HG02870 (cell line): ENCODE measurements at regions not wholly inside any gene's neighbourhood (a gene's known extent, or its start where the extent isn't known, plus 50 kb on each side); places are given as distances from the start of the nearest gene placed in this dataset.
"Not testable (repeated sequence)": the region's sequence is repeated elsewhere in the genome, so short reads cannot be mapped to it uniquely, and the experiment has no call there.

Source experiments
- ATAC-seq: cut with Tn5 transposase; IDR thresholded peaks from one replicate; pipeline ENCODE4 v1.9.1; 2021; ENCODE audit warnings: mild to moderate bottlenecking, moderate library complexity; ENCODE audit not compliant: unreplicated experiment

DNA sequence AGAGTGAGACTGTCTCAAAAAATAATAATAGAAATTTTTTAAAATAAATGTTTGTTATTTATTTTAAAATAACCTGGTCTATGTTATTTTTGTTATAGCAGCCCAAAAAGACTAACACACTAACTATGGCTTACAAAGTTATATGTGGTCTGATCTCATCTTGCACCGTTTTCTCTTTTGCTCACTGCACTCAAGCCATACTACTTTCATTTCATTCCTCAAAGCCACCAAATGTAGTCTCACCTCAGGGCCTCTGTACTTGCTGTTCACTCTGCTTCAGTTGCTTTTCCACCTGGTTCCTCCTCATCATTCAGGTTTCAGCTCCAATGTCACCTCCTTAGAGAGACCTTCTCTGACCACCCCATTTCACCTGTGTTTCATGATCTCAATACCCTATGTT is 55.2 kb upstream of the MDM1 start:
- ATAC-seq: no peak

DNA sequence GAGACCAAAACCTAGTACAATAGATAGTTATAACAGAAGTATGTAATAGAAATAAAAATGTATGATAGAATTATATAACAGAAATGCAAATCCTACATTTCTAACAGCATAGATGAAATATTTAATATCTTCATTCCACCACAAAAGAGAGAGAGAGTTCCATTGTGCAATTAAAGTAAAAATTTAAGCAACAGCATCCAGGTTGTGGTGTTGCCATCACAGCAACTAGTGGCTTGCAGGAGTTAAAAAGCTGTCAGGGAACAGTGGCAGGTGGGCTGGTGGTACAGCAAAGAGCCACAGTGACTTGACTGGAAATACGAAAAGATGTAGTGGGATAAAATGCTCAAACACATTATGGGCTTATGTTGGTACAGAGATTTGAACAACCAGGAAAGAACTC is 57.1 kb upstream of the MDM1 start:
- no peak for ATAC-seq

DNA sequence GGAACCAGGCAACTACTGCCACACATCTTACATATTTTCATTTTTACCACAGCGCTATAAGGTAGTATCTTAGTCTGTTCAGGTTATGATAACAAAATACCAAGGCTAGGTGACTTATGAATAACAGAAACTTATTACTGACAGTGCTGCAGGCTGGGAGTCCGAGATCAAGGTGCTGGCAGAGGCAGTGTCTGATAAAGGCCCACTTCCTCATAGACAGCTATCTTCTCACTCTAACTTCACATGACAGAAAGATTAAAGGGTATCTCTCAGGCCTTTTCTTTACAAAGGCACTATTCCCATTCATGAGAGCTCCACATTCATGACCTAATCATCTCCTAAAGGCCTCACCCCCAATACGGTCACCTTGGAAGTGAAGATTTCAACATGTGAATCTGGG is 59.8 kb upstream of the MDM1 start:
- no peak for ATAC-seq

DNA sequence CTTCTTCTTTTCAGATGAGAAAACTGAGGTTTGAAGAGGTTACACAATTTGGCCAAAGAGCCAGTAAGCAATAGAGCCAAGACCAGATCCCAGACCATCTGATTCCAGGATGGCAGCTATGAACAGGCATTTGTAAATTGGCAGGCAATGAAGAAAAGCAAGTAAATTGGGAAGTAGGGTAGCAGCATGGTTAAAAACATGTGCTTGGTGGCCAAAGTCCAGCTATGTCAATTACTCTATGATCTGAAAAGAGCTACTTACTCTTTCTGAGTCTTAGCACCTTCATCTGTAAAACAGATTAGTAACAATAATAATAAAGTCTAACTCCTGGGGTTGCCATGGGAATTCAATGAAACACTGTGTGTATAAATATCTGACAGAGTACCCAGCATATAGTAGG is 60.2 kb upstream of the MDM1 start:
- ATAC-seq: no peak

DNA sequence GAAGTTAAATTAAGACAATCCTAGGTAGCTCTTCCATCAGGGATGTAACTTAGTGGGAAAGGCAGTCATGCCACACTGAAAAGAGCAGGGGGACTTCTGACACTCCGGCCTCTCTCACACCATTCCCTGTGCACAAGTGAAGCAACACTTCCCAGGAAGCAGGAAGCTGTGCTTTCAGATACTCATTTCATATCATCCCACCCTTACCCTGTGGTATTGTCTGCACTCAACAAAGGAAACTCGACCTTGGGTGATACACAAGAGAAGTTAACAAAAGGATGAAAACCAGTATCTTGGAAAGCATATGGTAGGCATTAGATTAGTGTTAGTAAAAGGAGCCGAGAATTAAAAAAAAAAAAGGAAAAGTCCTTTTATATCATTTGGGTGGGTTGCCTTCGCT is 61.3 kb upstream of the MDM1 start:
- ATAC-seq: no peak

DNA sequence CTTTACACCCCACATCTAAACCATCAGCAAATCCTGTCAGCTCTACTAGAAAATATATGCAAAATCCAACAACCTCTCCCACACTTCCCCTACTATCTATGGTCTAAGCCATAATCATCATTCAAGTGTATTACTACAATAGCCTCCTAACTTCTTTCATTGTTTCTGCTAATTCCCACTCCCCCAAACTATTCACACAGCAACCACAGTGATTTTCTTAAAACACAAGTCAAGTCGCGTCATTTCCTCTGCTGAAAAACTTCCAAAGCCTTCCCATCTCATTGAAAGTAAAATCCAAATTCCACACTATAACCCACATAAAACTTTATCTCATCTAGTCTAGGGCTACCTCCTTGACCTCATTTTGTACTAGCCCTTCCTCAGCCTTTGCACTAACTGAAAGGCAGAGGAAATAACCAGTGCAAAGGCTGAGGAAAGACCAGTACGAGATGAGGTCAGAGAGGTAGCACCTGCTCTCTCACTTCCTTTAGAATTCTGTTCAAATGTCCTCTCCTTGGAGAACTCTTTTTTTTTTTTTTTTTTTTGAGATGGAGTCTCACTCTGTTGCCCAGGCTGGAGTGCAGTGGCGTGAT is 65.5 kb upstream of the MDM1 start:
- ATAC-seq: no peak

DNA sequence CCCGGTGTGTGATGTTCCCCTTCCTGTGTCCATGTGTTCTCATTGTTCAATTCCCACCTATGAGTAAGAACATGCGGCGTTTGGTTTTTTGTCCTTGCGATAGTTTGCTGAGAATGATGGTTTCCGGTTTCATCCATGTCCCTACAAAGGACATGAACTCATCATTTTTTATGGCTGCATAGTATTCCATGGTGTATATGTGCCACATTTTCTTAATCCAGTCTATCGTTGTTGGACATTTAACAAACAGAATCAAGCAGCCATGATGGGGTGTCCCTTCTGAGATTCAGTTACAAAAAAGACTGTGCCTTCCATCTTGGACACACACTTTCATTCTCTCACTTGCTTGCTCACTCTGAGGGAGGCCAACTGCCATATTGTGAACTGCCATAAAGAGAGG is 66.5 kb upstream of the MDM1 start:
- ATAC-seq: not testable (repeated sequence)

DNA sequence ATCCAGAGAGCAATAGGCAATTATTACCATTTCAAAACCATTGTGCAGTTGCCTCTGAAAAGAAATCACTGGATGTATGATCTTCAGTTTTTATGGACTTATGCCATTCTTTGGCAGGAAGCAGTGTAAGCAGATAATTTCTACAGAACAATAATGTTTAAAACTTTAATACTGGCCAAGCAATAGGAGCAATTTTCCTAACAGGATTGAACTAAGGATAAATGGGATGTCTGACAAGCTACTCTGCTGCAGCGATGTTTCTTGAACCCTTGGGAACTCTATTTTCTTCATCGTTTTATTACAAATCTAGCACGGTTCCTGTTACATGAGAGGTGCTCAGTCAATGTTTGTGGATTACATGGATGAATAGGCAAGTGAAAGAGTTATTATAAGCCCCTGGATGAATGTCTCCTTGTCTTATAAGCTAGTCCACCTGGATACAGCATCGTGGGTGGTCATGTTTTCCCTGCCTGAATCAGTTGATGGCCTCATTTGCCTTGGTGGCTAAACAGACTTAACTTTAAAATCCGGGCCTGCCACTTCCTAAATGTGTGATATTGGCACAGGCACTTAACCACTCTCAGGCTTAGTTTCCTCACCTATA is 68.2 kb upstream of the MDM1 start:
- no peak for ATAC-seq

DNA sequence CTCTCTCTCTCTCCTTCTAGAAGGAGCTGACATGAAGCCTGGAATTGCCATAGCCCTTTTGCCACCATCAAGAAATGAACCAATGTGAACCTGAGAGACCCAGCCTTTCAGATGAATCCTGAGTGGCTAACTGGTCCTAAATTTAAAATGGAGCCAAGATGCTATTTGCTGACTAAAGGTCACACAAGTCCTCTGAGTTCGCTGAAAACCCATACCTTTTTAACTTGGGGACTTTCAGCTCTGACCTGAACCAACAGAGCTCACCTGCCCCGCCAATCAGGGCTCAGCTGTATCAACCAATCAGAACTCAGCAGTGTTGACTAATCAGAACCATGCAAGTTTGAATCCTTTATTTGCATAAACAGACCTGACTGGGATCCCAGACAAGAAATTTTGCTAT is 70.3 kb upstream of the MDM1 start:
- no peak for ATAC-seq

DNA sequence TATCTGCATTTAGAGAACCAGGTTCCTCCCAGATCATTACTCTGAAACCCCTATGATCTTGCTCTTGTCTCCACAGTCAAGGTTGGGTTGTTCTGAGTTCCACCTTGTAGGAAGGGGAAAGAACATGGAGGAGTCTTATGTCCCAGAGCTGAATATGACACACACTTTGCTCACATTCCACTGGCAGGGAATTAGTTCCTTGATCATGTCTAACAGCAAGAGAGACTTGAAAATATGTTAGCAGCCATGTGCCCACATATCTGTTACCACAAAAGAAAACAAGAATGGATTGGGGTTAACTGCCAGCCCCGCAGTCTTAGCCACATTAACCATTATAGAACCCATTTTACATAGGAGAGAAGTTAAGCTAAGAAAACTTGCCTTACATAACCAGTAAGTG is 71.1 kb upstream of the MDM1 start:
- no peak for ATAC-seq

DNA sequence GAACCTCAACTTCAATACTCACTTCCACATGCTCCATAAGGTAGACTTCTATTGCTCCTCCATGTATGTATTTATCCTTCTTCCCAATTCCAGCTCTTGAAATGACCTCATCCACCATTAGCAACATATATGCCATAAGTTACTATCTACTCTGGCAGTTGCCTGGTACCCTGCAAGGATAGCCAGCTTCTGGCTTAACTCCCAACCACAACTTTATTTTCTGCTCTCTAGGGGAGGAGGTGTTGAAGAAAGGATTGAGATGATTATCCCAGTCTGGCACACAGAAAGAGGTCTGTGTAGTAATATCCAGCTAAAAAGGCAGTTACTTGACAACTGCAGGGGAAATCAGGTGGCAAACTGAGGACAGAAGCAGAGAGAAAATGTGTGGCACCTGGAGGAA is 71.5 kb upstream of the MDM1 start:
- no peak for ATAC-seq

DNA sequence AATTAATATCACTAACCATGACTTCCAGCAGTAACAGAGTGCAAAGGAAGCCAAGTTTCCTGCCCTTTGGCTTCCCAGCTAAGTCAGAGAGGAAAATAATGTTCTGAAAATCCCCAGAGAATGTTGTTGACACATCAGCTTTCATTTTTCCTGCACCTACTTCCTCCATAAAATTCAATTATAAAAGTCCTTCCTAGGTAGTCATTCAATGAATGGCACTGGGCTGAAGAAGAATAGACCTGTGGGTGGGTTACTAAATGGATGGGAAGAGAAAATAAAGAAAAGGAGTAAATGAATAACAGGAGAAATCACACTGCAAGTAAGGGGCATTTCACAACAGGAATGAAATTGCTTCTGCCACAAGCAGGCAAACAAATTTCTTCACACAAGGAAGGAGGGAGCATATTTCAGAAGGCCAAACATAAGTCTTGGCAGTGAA is 73.2 kb upstream of the MDM1 start:
- ATAC-seq: no peak

DNA sequence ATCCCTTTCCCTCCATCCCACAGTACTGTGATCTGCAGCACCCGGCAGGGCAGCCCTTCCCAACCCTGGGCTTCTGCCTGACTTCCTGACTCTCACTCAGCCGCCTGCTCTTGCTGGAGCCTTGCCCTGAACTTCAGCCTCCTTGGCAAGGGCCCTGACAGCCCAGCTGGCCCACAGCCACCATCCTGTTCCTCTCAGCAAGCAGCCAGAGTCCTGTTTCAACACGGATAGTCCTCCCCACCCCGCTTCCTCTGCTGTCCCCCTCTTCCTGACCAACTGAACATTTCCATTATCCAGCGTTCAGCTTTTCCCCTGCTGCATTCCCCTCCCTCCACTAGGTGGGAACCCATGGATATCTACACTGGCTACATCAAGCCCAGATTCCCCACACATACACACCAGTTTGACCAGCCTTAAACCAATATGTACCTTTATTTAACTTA is 74.0 kb upstream of the MDM1 start:
- no peak for ATAC-seq

DNA sequence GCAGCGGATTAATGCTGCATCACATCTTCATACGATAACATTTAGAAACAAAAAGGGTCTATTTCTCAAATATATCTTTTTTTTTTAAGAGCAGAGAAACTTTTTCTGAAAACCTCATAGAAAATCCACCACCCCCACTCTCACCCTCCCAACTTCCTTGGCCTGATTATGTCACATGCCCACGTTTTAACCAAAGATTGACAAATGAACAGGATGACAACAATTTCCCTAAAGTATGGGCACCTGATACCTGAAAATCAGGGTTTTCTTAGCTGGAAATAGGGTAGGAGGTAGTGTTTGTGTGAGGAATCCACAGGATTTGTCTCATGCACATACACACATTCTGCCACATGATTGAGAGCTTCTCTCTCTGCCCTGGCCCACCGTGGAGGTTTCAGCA is 74.7 kb upstream of the MDM1 start:
- no peak for ATAC-seq

DNA sequence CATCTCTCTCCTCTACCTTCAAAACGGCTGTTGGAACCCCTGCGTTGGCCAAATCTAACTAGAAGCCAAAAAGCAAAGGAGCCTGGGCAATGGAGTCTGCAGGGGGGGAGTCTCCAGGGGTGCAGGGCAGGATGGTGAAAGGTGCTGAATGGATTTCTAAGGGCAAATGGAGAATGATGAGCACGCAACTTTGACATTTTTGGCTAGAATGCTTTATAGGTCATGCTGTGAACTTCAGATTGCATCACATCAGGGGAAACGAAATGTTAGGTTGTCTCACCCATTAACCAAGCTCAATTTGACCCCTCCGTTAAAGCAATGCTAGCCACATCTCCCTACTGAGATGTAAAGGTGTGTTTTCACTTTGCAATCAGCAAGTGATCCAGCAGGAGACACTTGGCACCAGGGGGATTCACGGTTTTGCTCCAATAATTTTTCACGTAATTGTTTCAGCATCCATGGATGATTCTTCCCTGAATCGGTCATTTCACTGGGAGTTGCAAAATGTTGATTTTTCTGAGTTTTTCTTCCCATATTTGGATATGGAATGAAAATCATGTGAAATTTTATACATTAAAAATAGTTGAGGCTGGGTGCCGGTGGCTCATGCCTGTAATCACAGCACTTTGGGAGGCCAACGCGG is 78.0 kb upstream of the MDM1 start:
- no peak for ATAC-seq

DNA sequence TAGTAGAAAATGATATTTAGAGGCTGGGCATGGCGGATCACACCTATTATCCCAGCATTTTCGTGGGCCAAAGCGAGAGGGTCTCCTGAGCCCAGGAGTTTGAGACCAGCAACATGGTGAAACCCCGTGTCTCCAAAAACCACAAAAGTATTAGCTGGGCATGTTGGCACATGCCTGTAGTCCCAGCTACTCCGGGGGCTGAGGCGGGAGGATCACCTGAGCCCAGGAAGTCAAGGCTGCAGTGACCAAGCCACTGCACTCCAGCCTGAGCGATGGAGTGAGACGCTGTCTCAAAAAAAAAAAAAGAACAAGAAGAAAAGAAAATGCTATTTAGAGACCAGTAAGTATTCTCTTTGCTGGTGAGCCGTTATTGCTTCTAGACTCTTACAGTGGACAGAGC is 79.2 kb upstream of the MDM1 start:
- ATAC-seq: no peak

DNA sequence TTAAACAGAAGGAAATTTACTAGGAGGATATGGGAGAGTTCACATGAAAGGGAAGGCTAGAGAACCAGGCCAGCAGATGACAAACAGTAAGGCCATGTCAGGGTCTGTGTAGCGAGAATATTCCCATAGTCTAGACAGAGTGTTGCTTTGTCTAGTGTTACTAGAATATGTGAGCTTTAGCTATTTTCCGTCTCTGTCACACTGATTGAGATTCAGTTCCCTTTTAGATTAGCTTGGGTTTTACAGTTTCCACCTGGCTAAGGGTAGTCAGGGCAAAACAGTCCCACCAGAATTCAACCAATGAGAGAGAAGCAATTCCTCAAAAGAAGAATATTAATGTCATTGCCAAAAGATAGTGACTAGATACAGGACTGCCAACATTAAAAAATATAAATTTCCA is 82.8 kb upstream of the MDM1 start:
- peak; percentile 65 for ATAC-seq

DNA sequence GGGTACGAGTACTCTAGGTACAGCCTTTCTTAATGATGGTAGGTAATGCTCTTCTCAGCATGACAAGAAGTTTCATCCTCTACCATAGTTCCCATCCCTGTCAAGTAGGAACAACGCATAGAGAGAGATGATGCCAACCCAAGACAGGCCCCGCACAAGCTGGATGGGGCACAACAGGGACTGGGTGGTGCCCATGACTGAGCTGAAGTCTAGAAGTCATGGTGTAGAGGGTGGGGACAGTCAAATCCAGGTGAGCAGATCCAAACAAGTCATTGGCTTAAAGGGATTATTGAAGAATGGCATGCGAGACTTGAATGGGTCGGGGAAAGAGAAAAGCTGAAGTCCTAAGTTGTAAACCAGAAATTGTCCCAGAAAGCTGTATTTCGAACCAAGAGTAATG is 84.2 kb upstream of the MDM1 start:
- ATAC-seq: no peak

DNA sequence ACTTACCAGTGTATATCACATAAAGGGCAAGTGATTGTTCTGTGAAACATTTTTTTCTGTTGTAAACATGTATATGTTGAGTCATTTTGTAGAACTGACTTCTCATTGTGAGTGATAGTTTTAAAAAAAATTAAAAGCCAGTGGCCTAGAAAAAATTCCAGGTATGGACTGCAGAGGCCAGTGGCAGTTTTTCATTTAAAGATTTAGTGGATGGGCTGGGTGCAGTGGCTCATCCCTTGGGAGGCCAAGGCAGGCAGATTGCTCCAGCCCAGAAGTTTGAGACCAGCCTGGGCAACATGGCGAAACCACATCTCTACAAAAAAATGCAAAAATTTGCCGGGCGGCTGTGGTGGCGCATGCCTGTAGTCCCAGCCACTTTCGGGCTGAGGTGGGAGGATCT is 84.7 kb upstream of the MDM1 start:
- no peak for ATAC-seq

DNA sequence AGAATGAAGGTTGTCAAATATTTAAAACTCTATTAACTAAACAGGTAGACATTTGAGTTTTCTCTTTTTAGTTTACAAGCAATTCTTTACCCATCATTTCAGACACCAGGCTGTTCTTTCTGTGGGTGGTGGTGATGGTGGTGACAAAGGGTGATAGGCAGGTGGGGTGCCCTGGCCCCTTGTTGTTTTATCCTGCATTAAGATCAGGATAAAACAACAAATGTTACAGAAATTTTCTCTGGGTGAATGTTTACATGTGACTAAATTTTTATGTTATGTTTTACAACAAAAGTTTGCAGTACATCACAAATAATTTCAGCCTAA is 85.9 kb upstream of the MDM1 start:
- ATAC-seq: no peak

DNA sequence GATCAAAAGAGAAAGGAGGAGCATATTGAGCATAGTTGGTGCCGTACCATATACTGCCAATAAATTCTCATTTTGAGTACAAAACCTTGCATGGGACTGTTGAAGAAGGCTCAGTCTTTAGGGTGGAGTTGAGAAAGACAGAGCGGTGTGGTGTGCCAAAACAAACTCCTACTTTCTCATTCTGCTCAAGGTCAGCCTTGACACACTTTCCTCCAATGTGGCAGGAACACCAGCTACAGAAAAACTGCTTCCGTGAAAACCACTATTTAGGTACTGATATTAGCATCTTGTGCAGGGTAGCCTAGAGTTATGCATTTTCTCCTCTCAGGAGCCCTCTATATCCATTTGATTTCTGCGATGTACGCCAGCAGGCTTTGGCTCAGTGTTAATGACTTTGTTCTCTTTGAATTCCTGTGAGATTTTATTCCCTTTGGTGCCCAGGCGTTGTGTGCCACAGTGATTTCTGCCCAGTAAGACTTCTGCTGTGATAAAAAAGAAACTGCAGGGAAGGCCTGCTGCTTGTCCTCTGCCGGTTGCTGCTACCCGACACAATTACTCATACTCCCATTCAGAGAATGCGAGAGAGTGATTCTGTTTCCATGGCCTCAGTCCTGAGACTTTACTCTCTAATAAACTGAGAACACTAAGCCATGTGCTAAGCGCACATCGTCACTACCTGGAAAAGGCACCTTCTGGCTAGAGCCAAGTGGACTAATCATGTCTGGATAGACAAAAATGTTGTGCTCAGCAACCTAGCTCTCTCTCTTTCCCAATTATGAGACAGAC is 88.3 kb upstream of the MDM1 start:
- no peak for ATAC-seq

DNA sequence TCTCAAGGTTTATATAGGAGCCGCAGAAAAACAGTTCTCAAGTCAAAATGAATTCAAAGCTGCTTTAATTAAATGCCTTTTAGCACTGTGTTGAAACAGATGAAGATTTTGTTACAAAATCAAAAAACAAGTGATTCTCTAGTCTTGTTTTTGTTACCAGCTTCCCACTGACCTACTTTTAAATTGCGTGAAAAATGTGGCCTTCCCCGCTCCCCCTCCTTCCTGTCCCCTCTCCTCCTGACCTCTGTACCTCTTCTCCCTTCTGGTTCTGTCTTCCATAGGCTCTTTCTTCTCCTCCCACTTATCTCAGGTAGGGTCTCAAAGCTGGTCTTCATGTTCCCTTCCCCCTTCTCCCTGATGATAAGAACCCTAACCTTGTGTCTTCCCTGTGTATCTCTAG is 90.0 kb upstream of the MDM1 start:
- ATAC-seq: no peak
